ENCODE measurements at regions not wholly inside any gene's neighbourhood (a gene's known extent, or its start where the extent isn't known, plus 50 kb on each side); places are given as distances from the start of the nearest gene placed in this dataset.

GRCh38 chr6:95501032-95501904 lies 76.1 kb upstream of the MANEA start:
- no peak for DNase-seq (ENCODE audit: low spot score)

GRCh38 chr6:95503568-95503967 lies 73.8 kb upstream of the MANEA start:
- DNase-seq (ENCODE audit: low spot score) = no peak

GRCh38 chr6:95511404-95511803 lies 65.9 kb upstream of the MANEA start:
- no peak for DNase-seq (ENCODE audit: low spot score)

GRCh38 chr6:95515975-95516374 lies 61.4 kb upstream of the MANEA start:
- DNase-seq (ENCODE audit: low spot score) = no peak

GRCh38 chr6:95517004-95517403 lies 60.3 kb upstream of the MANEA start:
- DNase-seq (ENCODE audit: low spot score) = no peak

- no peak for DNase-seq (ENCODE audit: low spot score)
Observed at GRCh38 chr6:95517568-95517967, 59.8 kb upstream of the MANEA start.

GRCh38 chr6:95518630-95519227 lies 58.6 kb upstream of the MANEA start:
- no peak for DNase-seq (ENCODE audit: low spot score)

GRCh38 chr6:95519228-95520037 lies 57.9 kb upstream of the MANEA start:
- no peak for DNase-seq (ENCODE audit: low spot score)

GRCh38 chr6:95521181-95521580 lies 56.2 kb upstream of the MANEA start:
- no peak for DNase-seq (ENCODE audit: low spot score)

All from kidney tubule cell (primary cell).